Keratinocyte (primary cell): ENCODE measurements at regions not wholly inside any gene's neighbourhood (a gene's known extent, or its start where the extent isn't known, plus 50 kb on each side); places are given as distances from the start of the nearest gene placed in this dataset.

Experiments
- DNase-seq: peaks from one replicate; pipeline ENCODE4 v3.0.0-alpha.2; 2011; ENCODE audit warnings: low read depth, missing footprints, low spot score
- FAIRE-seq: peaks from 2 replicates; lab custom pipeline; 2011; peaks lifted over from hg19 to GRCh38; lab: Jason Lieb, UNC
- H2AFZ ChIP-seq: 2 replicates; pipeline ENCODE4 v1.6.0; 2012; ENCODE audit warnings: low read length, control low read depth, inconsistent platforms; ENCODE audit not compliant: control insufficient read depth
- H3K27ac ChIP-seq: 2 replicates; pipeline ENCODE4 v1.5.1; 2011; ENCODE audit warnings: low read length; ENCODE audit not compliant: control insufficient read depth, insufficient read depth
- H3K27me3 ChIP-seq: 3 replicates; pipeline ENCODE4 v1.6.0; 2011; ENCODE audit warnings: low read length; ENCODE audit not compliant: control insufficient read depth, insufficient read depth; ENCODE audit errors: extremely low read depth
- H3K36me3 ChIP-seq, 2 experiments: 2 replicates in 1 of 2; 3 replicates in 1 of 2; pipeline ENCODE4 v1.5.1; 2011; ENCODE audit warnings: low read length in 2 of 2, mild to moderate bottlenecking in 1 of 2; ENCODE audit not compliant: control insufficient read depth in 2 of 2, insufficient read depth in 2 of 2; ENCODE audit errors: extremely low read depth in 1 of 2
- H3K4me1 ChIP-seq: 3 replicates; pipeline ENCODE4 v1.5.1; 2011; ENCODE audit warnings: low read length; ENCODE audit not compliant: control insufficient read depth, insufficient read depth; ENCODE audit errors: extremely low read depth
- H3K4me2 ChIP-seq: 3 replicates; pipeline ENCODE4 v1.6.0; 2011; ENCODE audit warnings: low read depth, low read length; ENCODE audit not compliant: control insufficient read depth, insufficient read depth; ENCODE audit errors: extremely low read depth
- H3K4me3 ChIP-seq, 3 experiments: fragments of 200-600 bp in 1 of 3; sonication (generic) in 1 of 3; 2 replicates in 2 of 3; 3 replicates in 1 of 3; pipeline ENCODE4 v1.5.1; 2011 to 2016; ENCODE audit warnings: low read length in 3 of 3, mild to moderate bottlenecking in 3 of 3, control low read depth in 2 of 3, inconsistent platforms in 1 of 3, low read depth in 1 of 3, mixed read lengths in 1 of 3, mixed run types in 1 of 3, moderate library complexity in 1 of 3; ENCODE audit not compliant: control insufficient read depth in 2 of 3, insufficient read depth in 2 of 3; ENCODE audit errors: extremely low read depth in 1 of 3
- H3K79me2 ChIP-seq: 2 replicates; pipeline ENCODE4 v1.6.0; 2012; ENCODE audit warnings: low read length; ENCODE audit not compliant: control insufficient read depth, insufficient read depth
- H3K9ac ChIP-seq: 3 replicates; pipeline ENCODE4 v1.6.0; 2011; ENCODE audit warnings: low read length; ENCODE audit not compliant: control insufficient read depth, insufficient read depth; ENCODE audit errors: extremely low read depth
- H3K9me1 ChIP-seq: 3 replicates; pipeline ENCODE4 v1.6.0; 2011; ENCODE audit warnings: low read length; ENCODE audit not compliant: control insufficient read depth, insufficient read depth; ENCODE audit errors: extremely low read depth
- H3K9me3 ChIP-seq: 2 replicates; pipeline ENCODE4 v1.5.1; 2012; ENCODE audit warnings: low read depth, low read length; ENCODE audit not compliant: control insufficient read depth
- H4K20me1 ChIP-seq: 3 replicates; pipeline ENCODE4 v1.6.0; 2011; ENCODE audit warnings: low read length; ENCODE audit not compliant: control insufficient read depth, insufficient read depth; ENCODE audit errors: extremely low read depth
- EZH2 ChIP-seq: IDR thresholded peaks from one replicate; pipeline ENCODE4 v1.6.1; 2012; ENCODE audit warnings: inconsistent platforms, mild to moderate bottlenecking, low read length, moderate library complexity
- dilution Hi-C: fragments of 300-500 bp; cut with MboI; formaldehyde crosslinking; loops from one replicate; pipeline ENCODE4 v1.7.0; 2020; ENCODE audit warnings: low sequenced_read_pairs; ENCODE audit not compliant: extremely low pct_ligation_motif_present
- TF ChIP-seq, protein P1 (sequence below), 3 experiments: IDR thresholded peaks in 1 of 3; conservative IDR thresholded peaks in 1 of 3; optimal IDR thresholded peaks in 1 of 3; 2 replicates in 2 of 3; 3 replicates in 1 of 3; pipeline versions ENCODE3 to v1.5.1; 2011; ENCODE audit warnings: low read length in 3 of 3, mild to moderate bottlenecking in 3 of 3, moderate library complexity in 2 of 3, control low read depth in 1 of 3, inconsistent platforms in 1 of 3; ENCODE audit not compliant: insufficient read depth in 2 of 3; ENCODE audit errors: extremely low read depth in 1 of 3

DNA sequence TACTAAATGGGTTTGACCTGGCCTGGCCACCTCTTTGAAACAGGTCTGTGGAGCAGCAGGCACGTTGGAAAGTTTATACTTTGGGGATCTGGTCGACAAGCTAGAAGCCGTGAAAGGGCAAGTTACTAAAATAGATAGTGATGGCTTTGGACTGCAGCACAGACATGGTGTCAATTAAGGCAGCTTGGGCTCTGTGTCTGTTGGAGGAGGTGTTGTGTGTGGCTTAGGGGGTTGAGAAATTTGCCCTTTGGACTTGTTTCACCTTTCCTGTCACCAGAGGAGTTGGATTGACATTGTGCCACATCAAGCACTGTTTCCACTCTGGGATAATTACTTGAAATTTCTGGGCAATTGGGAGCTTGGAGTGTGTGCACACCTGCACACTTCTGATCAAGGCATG, 251.8 kb upstream of the MKI67 start:
- no peaks in the 10 kb centered on the region for H3K36me3 ChIP-seq
- no peak for FAIRE-seq

GRCh38 chr10:128380946-128381345, 254.7 kb upstream of the MKI67 start:
- peaks cover 10% of the 10 kb centered on the region for H3K9me3 ChIP-seq
- dilution Hi-C loops = loop anchor here (5.0 kb wide), 1 partner anchor 36 kb away; no protein-coding TSS in a partner anchor
- no peaks in the 10 kb centered on the region for H3K9me1 ChIP-seq
- no peak overlapping the region for H3K4me3 ChIP-seq
- H3K79me2 ChIP-seq = no peaks in the 10 kb centered on the region
- TF ChIP-seq EZH2 = no peak
- TF ChIP-seq, protein P1, sequence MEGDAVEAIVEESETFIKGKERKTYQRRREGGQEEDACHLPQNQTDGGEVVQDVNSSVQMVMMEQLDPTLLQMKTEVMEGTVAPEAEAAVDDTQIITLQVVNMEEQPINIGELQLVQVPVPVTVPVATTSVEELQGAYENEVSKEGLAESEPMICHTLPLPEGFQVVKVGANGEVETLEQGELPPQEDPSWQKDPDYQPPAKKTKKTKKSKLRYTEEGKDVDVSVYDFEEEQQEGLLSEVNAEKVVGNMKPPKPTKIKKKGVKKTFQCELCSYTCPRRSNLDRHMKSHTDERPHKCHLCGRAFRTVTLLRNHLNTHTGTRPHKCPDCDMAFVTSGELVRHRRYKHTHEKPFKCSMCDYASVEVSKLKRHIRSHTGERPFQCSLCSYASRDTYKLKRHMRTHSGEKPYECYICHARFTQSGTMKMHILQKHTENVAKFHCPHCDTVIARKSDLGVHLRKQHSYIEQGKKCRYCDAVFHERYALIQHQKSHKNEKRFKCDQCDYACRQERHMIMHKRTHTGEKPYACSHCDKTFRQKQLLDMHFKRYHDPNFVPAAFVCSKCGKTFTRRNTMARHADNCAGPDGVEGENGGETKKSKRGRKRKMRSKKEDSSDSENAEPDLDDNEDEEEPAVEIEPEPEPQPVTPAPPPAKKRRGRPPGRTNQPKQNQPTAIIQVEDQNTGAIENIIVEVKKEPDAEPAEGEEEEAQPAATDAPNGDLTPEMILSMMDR (optimal IDR thresholded peaks at IDR 0.05 in 1 of 3, IDR thresholded peaks at IDR 0.05 in 1 of 3, conservative IDR thresholded peaks at IDR 0.05 in 1 of 3; ENCODE audit: extremely low read depth in 1 of 3, insufficient read depth in 2 of 3, low read length in 3 of 3) = no peak
- H3K27me3 ChIP-seq = no peaks in the 10 kb centered on the region
- DNase-seq (no peak), FAIRE-seq (no peak)
- H3K36me3 ChIP-seq = no peaks in the 10 kb centered on the region
- no peaks in the 10 kb centered on the region for H4K20me1 ChIP-seq
- H3K27ac ChIP-seq = no peak overlapping the region
- no peak overlapping the region for H2AFZ ChIP-seq
- no peak overlapping the region for H3K9ac ChIP-seq
- no peaks in the 10 kb centered on the region for H3K4me1 ChIP-seq
- no peak overlapping the region for H3K4me2 ChIP-seq

More for the DNA sequence above, 251.8 kb upstream of the MKI67 start:
- peaks cover 9% of the 10 kb centered on the region for H3K9me3 ChIP-seq
- H3K4me2 ChIP-seq = no peak overlapping the region
- H3K4me1 ChIP-seq = no peaks in the 10 kb centered on the region
- no peak overlapping the region for H3K9ac ChIP-seq
- H3K27ac ChIP-seq = no peak overlapping the region
- TF ChIP-seq, protein P1 (optimal IDR thresholded peaks at IDR 0.05 in 1 of 3, IDR thresholded peaks at IDR 0.05 in 1 of 3, conservative IDR thresholded peaks at IDR 0.05 in 1 of 3; ENCODE audit: extremely low read depth in 1 of 3, insufficient read depth in 2 of 3, low read length in 3 of 3) = no peak
- no peak for TF ChIP-seq EZH2
- dilution Hi-C loops = no loop called here
- H3K79me2 ChIP-seq = no peaks in the 10 kb centered on the region
- H3K4me3 ChIP-seq = no peak overlapping the region
- no peak overlapping the region for H2AFZ ChIP-seq
- H3K9me1 ChIP-seq = no peaks in the 10 kb centered on the region
- no peaks in the 10 kb centered on the region for H4K20me1 ChIP-seq
- H3K27me3 ChIP-seq = no peaks in the 10 kb centered on the region
- no peak for DNase-seq
